GM23248 (cell line): ENCODE measurements at regions not wholly inside any gene's neighbourhood (a gene's known extent, or its start where the extent isn't known, plus 50 kb on each side); places are given as distances from the start of the nearest gene placed in this dataset.
"Not testable (repeated sequence)": the region's sequence is repeated elsewhere in the genome, so short reads cannot be mapped to it uniquely, and the experiment has no call there.

ENCODE experiments used
- EZH2 ChIP-seq: fragments of 200-600 bp; sonication (generic); IDR thresholded peaks from 2 replicates; pipeline ENCODE4 v1.6.1; 2018; ENCODE audit warnings: antibody characterized with exemption, mild to moderate bottlenecking; ENCODE audit not compliant: insufficient read depth, poor library complexity, severe bottlenecking
- EZH2phosphoT487 ChIP-seq: fragments of 200-600 bp; sonication (generic); IDR thresholded peaks from 2 replicates; pipeline ENCODE4 v1.6.1; 2018; ENCODE audit warnings: antibody characterized with exemption, moderate library complexity, mild to moderate bottlenecking, low read depth; ENCODE audit not compliant: insufficient read depth

DNA sequence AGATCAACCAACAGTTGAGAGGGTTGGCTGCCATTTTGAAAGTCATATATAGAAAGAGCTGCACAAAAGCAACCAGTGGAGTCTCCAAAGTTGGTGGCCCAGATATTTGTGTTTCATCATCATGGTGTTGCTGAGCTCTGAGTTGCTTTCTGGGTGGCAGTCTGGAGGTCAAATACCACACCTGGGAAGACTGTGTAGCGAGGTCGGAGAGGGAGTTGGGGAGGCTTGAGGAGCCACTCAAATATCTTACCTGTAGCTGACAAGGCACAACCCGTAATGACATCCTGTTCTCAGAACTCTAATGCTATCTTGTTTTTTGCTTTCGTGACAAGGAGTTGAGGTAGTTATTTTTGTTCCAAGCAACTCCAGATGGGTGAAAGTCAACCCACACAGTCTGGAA is 100.4 kb downstream of the NPIPB5 start:
- not testable (repeated sequence) for TF ChIP-seq EZH2phosphoT487, EZH2
